ENCODE measurements at regions not wholly inside any gene's neighbourhood (a gene's known extent, or its start where the extent isn't known, plus 50 kb on each side); places are given as distances from the start of the nearest gene placed in this dataset.

- TF ChIP-seq CTCF (IDR thresholded peaks at IDR 0.05) (no peak), POLR2A (IDR thresholded peaks at IDR 0.05) (no peak), EP300 (IDR thresholded peaks at IDR 0.05) (no peak), POLR2AphosphoS5 (IDR thresholded peaks at IDR 0.05) (no peak)
These were observed 290.8 kb upstream of the B3GAT1 start for GRCh38 chr11:134702827-134703226.
